Mesothelial cell of epicardium (in vitro differentiated cells): ENCODE measurements at regions not wholly inside any gene's neighbourhood (a gene's known extent, or its start where the extent isn't known, plus 50 kb on each side); places are given as distances from the start of the nearest gene placed in this dataset.

Source experiments
- DNase-seq, 2 experiments: peaks; one replicate each; pipeline ENCODE4 v3.0.0; 2021; ENCODE audit warnings: low spot score in 2 of 2; ENCODE audit not compliant: unreplicated experiment in 2 of 2
- H3K27ac Mint-ChIP-seq: 2 replicates; pipeline ENCODE4 v1.8.0; 2021; ENCODE audit warnings: mixed read lengths
- H3K27me3 Mint-ChIP-seq: 2 replicates; pipeline ENCODE4 v1.8.0; 2021; ENCODE audit warnings: low read depth, mixed read lengths
- H3K36me3 Mint-ChIP-seq: 2 replicates; pipeline ENCODE4 v1.8.0; 2021; ENCODE audit warnings: mixed read lengths
- H3K4me1 Mint-ChIP-seq: 2 replicates; pipeline ENCODE4 v1.8.0; 2021; ENCODE audit warnings: mixed read lengths
- H3K4me3 Mint-ChIP-seq: 2 replicates; pipeline ENCODE4 v1.8.0; 2021; ENCODE audit warnings: mild to moderate bottlenecking, moderate library complexity, mixed read lengths
- H3K9me3 Mint-ChIP-seq: 2 replicates; pipeline ENCODE4 v1.8.0; 2021; ENCODE audit warnings: mixed read lengths
- CTCF ChIP-seq: fragments of 200-600 bp; sonication (generic); IDR thresholded peaks from one replicate; pipeline ENCODE4 v1.5.0; 2021; ENCODE audit warnings: antibody characterized with exemption; ENCODE audit not compliant: unreplicated experiment

- Mint-ChIP-seq H3K36me3 (no peaks in the 10 kb centered on the region), H3K4me1 (peaks cover 11% of the 10 kb centered on the region), H3K27ac (no peak overlapping the region), H3K27me3 (peaks cover 5% of the 10 kb centered on the region), H3K4me3 (no peak overlapping the region), H3K9me3 (no peaks in the 10 kb centered on the region)
- DNase-seq, result no peak
- TF ChIP-seq CTCF, result no peak
These were observed 488.8 kb upstream of the MGMT start for GRCh38 chr10:128978211-128978610.

- peaks cover 9% of the 10 kb centered on the region for H3K4me1 Mint-ChIP-seq
- no peaks in the 10 kb centered on the region for H3K36me3 Mint-ChIP-seq
- no peak overlapping the region for H3K4me3 Mint-ChIP-seq
- no peak for TF ChIP-seq CTCF
- no peaks in the 10 kb centered on the region for H3K9me3 Mint-ChIP-seq
- no peak overlapping the region for H3K27ac Mint-ChIP-seq
- no peak for DNase-seq
- H3K27me3 Mint-ChIP-seq, result peaks cover 5% of the 10 kb centered on the region
These were observed 487.6 kb upstream of the MGMT start for GRCh38 chr10:128979405-128979804.

- no peak for TF ChIP-seq CTCF
- DNase-seq, result no peak
- H3K36me3 Mint-ChIP-seq, result no peaks in the 10 kb centered on the region
- no peak overlapping the region for H3K27ac Mint-ChIP-seq
- H3K27me3 Mint-ChIP-seq, result peaks cover 7% of the 10 kb centered on the region
- no peaks in the 10 kb centered on the region for H3K9me3 Mint-ChIP-seq
- no peak overlapping the region for H3K4me3 Mint-ChIP-seq
- peaks cover 9% of the 10 kb centered on the region for H3K4me1 Mint-ChIP-seq
These were observed 485.8 kb upstream of the MGMT start for GRCh38 chr10:128981251-128981650.

- Mint-ChIP-seq H3K27me3 (peaks cover 7% of the 10 kb centered on the region), H3K36me3 (no peaks in the 10 kb centered on the region)
- TF ChIP-seq CTCF, result no peak
These were observed 485.0 kb upstream of the MGMT start for GRCh38 chr10:128981881-128982615.

GRCh38 chr10:128982616-128982915, 484.5 kb upstream of the MGMT start:
- H3K4me1 Mint-ChIP-seq, result peaks cover 9% of the 10 kb centered on the region
- no peak for TF ChIP-seq CTCF
- no peak overlapping the region for H3K27ac Mint-ChIP-seq
- no peak for DNase-seq
- no peak overlapping the region for H3K4me3 Mint-ChIP-seq
- peaks cover 7% of the 10 kb centered on the region for H3K27me3 Mint-ChIP-seq
- no peaks in the 10 kb centered on the region for H3K36me3 Mint-ChIP-seq
- no peaks in the 10 kb centered on the region for H3K9me3 Mint-ChIP-seq

More at GRCh38 chr10:128981881-128982615, 485.0 kb upstream of the MGMT start:
- Mint-ChIP-seq H3K4me1 (peaks cover 9% of the 10 kb centered on the region), H3K27ac (no peak overlapping the region), H3K9me3 (no peaks in the 10 kb centered on the region), H3K4me3 (no peak overlapping the region)
- DNase-seq, result no peak

- Mint-ChIP-seq H3K36me3 (no peaks in the 10 kb centered on the region), H3K4me3 (no peak overlapping the region), H3K9me3 (no peaks in the 10 kb centered on the region)
These were observed 482.0 kb upstream of the MGMT start for GRCh38 chr10:128985036-128985435.

More at GRCh38 chr10:128985036-128985435, 482.0 kb upstream of the MGMT start:
- H3K27me3 Mint-ChIP-seq, result peaks cover 16% of the 10 kb centered on the region
- no peak overlapping the region for H3K27ac Mint-ChIP-seq
- peaks cover 9% of the 10 kb centered on the region for H3K4me1 Mint-ChIP-seq
- no peak for DNase-seq
- TF ChIP-seq CTCF, result no peak
